GM23338 (cell line): ENCODE measurements at regions not wholly inside any gene's neighbourhood (a gene's known extent, or its start where the extent isn't known, plus 50 kb on each side); places are given as distances from the start of the nearest gene placed in this dataset.

ENCODE experiments used
- ATAC-seq: fragments of 200-7000 bp; cut with Tn5 transposase; 3 replicates; pipeline ENCODE4 v1.9.1; 2020
- DNase-seq: peaks from one replicate; pipeline ENCODE4 v3.0.0-alpha.2; 2015; ENCODE audit warnings: low spot score
- H2AFZ ChIP-seq: fragments of 200-600 bp; sonication (generic); 2 replicates; pipeline ENCODE4 v1.8.0; 2016; ENCODE audit warnings: antibody characterized with exemption, mild to moderate bottlenecking, moderate library complexity
- H3F3A ChIP-seq: fragments of 200-600 bp; sonication (generic); replicated peaks from 2 replicates; pipeline ENCODE4 v1.8.0; 2017; ENCODE audit warnings: antibody characterized with exemption, mixed run types, low read depth
- H3K27ac ChIP-seq: fragments of 200-600 bp; sonication (generic); 2 replicates; pipeline ENCODE4 v1.6.1; 2016; ENCODE audit warnings: low read depth
- H3K27me3 ChIP-seq: fragments of 200-600 bp; sonication (generic); 2 replicates; pipeline ENCODE4 v1.8.0; 2016; ENCODE audit warnings: mild to moderate bottlenecking, mixed run types, moderate library complexity; ENCODE audit not compliant: insufficient read depth
- H3K36me3 ChIP-seq: fragments of 200-600 bp; sonication (generic); 2 replicates; pipeline ENCODE4 v1.8.0; 2016; ENCODE audit warnings: mild to moderate bottlenecking; ENCODE audit not compliant: insufficient read depth
- H3K4me1 ChIP-seq: fragments of 200-600 bp; sonication (generic); 2 replicates; pipeline ENCODE4 v1.8.0; 2016; ENCODE audit warnings: mild to moderate bottlenecking, moderate library complexity; ENCODE audit not compliant: insufficient read depth
- H3K4me2 ChIP-seq: fragments of 200-600 bp; sonication (generic); 2 replicates; pipeline ENCODE4 v1.7.1; 2017; ENCODE audit warnings: mixed run types
- H3K4me3 ChIP-seq: fragments of 200-600 bp; sonication (generic); 2 replicates; pipeline ENCODE4 v1.6.1; 2016; ENCODE audit warnings: mixed run types
- H3K79me2 ChIP-seq: fragments of 200-600 bp; sonication (generic); replicated peaks from 2 replicates; pipeline ENCODE4 v1.8.0; 2017; ENCODE audit warnings: mild to moderate bottlenecking; ENCODE audit not compliant: insufficient read depth
- H3K9me2 ChIP-seq: fragments of 200-600 bp; sonication (generic); 2 replicates; pipeline ENCODE4 v1.8.0; 2017; ENCODE audit not compliant: insufficient read depth
- H4K20me1 ChIP-seq: fragments of 200-600 bp; sonication (generic); replicated peaks from 2 replicates; pipeline ENCODE4 v1.8.0; 2017; ENCODE audit warnings: mild to moderate bottlenecking; ENCODE audit not compliant: insufficient read depth
- H3K27ac Mint-ChIP-seq: 2 replicates; pipeline ENCODE4 v1.8.0; 2020; ENCODE audit warnings: inconsistent platforms, mild to moderate bottlenecking, moderate library complexity, mixed read lengths
- H3K27me3 Mint-ChIP-seq: 3 replicates; pipeline ENCODE4 v1.8.0; 2022; ENCODE audit warnings: low read depth, mild to moderate bottlenecking, moderate library complexity, mixed read lengths, inconsistent platforms; ENCODE audit not compliant: insufficient read depth, poor library complexity
- H3K36me3 Mint-ChIP-seq: 3 replicates; pipeline ENCODE4 v1.8.0; 2021; ENCODE audit warnings: low read depth, mild to moderate bottlenecking, inconsistent platforms, moderate library complexity, mixed read lengths
- H3K4me1 Mint-ChIP-seq: 3 replicates; pipeline ENCODE4 v1.8.0; 2020; ENCODE audit warnings: mild to moderate bottlenecking, inconsistent platforms, mixed read lengths
- H3K4me3 Mint-ChIP-seq: 3 replicates; pipeline ENCODE4 v1.8.0; 2021; ENCODE audit warnings: moderate library complexity, mild to moderate bottlenecking, inconsistent platforms, mixed read lengths
- H3K9me3 Mint-ChIP-seq: 3 replicates; pipeline ENCODE4 v1.8.0; 2020; ENCODE audit warnings: moderate library complexity, mild to moderate bottlenecking, inconsistent platforms, mixed read lengths
- CREB1 ChIP-seq: fragments of 250-450 bp; sonication (Bioruptor Pico); IDR thresholded peaks from 2 replicates; pipeline ENCODE4 v1.5.0; 2020; ENCODE audit warnings: low read depth, mild to moderate bottlenecking, moderate library complexity
- EZH2 ChIP-seq: fragments of 200-600 bp; sonication (generic); IDR thresholded peaks from one replicate; pipeline ENCODE4 v1.8.0; 2017; ENCODE audit warnings: antibody characterized with exemption, mild to moderate bottlenecking, low read depth; ENCODE audit not compliant: unreplicated experiment
- EZH2phosphoT487 ChIP-seq: fragments of 200-600 bp; sonication (generic); IDR thresholded peaks from one replicate; pipeline ENCODE4 v1.8.1; 2018; ENCODE audit warnings: antibody characterized with exemption; ENCODE audit not compliant: unreplicated experiment
- JUNB ChIP-seq: IDR thresholded peaks from one replicate; pipeline ENCODE4 v1.6.1; 2016; ENCODE audit warnings: antibody characterized with exemption; ENCODE audit not compliant: unreplicated experiment
- NANOG ChIP-seq: IDR thresholded peaks from 2 replicates; pipeline ENCODE4 v1.6.1; 2016; ENCODE audit warnings: antibody characterized with exemption, borderline replicate concordance
- POLR2AphosphoS5 ChIP-seq: IDR thresholded peaks from 2 replicates; pipeline ENCODE4 v1.6.1; 2016; ENCODE audit warnings: antibody characterized with exemption, low read depth
- STAT1 ChIP-seq: IDR thresholded peaks from one replicate; pipeline ENCODE4 v1.6.1; 2016; ENCODE audit warnings: antibody characterized with exemption; ENCODE audit not compliant: unreplicated experiment
- ZNF114 ChIP-seq: fragments of 250-450 bp; sonication (Bioruptor Pico); IDR thresholded peaks from 2 replicates; pipeline ENCODE4 v1.5.0; 2020; ENCODE audit warnings: mild to moderate bottlenecking, moderate library complexity
- ZNF331 ChIP-seq: fragments of 250-450 bp; sonication (Bioruptor Pico); IDR thresholded peaks from 2 replicates; pipeline ENCODE4 v1.5.0; 2020; ENCODE audit warnings: low read depth, mild to moderate bottlenecking, moderate library complexity
- TF ChIP-seq, protein P1 (sequence below): IDR thresholded peaks from 2 replicates; pipeline ENCODE4 v1.6.1; 2016; ENCODE audit warnings: antibody characterized with exemption
- TF ChIP-seq, protein P2 (sequence below): IDR thresholded peaks from one replicate; pipeline ENCODE4 v1.6.1; 2018; ENCODE audit warnings: antibody characterized with exemption; ENCODE audit not compliant: unreplicated experiment
- TF ChIP-seq, protein P3 (sequence below), 2 experiments: fragments of 200-600 bp in 1 of 2; sonication (generic) in 1 of 2; conservative IDR thresholded peaks; 2 replicates each; pipeline versions ENCODE4 v1.5.1 to v1.6.1; 2016 to 2017; ENCODE audit warnings: antibody characterized with exemption in 2 of 2, low read depth in 2 of 2, mild to moderate bottlenecking in 2 of 2, moderate library complexity in 1 of 2

GRCh38 chr11:112748713-112749543 is 212.3 kb upstream of the NCAM1 start (continued):
- TF ChIP-seq, protein P1, sequence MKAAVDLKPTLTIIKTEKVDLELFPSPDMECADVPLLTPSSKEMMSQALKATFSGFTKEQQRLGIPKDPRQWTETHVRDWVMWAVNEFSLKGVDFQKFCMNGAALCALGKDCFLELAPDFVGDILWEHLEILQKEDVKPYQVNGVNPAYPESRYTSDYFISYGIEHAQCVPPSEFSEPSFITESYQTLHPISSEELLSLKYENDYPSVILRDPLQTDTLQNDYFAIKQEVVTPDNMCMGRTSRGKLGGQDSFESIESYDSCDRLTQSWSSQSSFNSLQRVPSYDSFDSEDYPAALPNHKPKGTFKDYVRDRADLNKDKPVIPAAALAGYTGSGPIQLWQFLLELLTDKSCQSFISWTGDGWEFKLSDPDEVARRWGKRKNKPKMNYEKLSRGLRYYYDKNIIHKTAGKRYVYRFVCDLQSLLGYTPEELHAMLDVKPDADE: no peak
- TF ChIP-seq, protein P2, sequence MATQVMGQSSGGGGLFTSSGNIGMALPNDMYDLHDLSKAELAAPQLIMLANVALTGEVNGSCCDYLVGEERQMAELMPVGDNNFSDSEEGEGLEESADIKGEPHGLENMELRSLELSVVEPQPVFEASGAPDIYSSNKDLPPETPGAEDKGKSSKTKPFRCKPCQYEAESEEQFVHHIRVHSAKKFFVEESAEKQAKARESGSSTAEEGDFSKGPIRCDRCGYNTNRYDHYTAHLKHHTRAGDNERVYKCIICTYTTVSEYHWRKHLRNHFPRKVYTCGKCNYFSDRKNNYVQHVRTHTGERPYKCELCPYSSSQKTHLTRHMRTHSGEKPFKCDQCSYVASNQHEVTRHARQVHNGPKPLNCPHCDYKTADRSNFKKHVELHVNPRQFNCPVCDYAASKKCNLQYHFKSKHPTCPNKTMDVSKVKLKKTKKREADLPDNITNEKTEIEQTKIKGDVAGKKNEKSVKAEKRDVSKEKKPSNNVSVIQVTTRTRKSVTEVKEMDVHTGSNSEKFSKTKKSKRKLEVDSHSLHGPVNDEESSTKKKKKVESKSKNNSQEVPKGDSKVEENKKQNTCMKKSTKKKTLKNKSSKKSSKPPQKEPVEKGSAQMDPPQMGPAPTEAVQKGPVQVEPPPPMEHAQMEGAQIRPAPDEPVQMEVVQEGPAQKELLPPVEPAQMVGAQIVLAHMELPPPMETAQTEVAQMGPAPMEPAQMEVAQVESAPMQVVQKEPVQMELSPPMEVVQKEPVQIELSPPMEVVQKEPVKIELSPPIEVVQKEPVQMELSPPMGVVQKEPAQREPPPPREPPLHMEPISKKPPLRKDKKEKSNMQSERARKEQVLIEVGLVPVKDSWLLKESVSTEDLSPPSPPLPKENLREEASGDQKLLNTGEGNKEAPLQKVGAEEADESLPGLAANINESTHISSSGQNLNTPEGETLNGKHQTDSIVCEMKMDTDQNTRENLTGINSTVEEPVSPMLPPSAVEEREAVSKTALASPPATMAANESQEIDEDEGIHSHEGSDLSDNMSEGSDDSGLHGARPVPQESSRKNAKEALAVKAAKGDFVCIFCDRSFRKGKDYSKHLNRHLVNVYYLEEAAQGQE: no peak
- TF ChIP-seq ZNF331 (CRISPR knock-in tag) (no peak), STAT1 (no peak), EZH2phosphoT487 (no peak), EZH2 (no peak), NANOG (no peak), ZNF114 (CRISPR knock-in tag) (no peak)
- TF ChIP-seq, protein P3, sequence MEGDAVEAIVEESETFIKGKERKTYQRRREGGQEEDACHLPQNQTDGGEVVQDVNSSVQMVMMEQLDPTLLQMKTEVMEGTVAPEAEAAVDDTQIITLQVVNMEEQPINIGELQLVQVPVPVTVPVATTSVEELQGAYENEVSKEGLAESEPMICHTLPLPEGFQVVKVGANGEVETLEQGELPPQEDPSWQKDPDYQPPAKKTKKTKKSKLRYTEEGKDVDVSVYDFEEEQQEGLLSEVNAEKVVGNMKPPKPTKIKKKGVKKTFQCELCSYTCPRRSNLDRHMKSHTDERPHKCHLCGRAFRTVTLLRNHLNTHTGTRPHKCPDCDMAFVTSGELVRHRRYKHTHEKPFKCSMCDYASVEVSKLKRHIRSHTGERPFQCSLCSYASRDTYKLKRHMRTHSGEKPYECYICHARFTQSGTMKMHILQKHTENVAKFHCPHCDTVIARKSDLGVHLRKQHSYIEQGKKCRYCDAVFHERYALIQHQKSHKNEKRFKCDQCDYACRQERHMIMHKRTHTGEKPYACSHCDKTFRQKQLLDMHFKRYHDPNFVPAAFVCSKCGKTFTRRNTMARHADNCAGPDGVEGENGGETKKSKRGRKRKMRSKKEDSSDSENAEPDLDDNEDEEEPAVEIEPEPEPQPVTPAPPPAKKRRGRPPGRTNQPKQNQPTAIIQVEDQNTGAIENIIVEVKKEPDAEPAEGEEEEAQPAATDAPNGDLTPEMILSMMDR (conservative IDR thresholded peaks at IDR 0.05; ENCODE audit: low read depth in 2 of 2): no peak

GRCh38 chr11:112751329-112751728 is 209.9 kb upstream of the NCAM1 start:
- no peaks in the 10 kb centered on the region for H3K27me3 Mint-ChIP-seq
- H3K36me3 Mint-ChIP-seq: no peaks in the 10 kb centered on the region
- Histone ChIP-seq H3F3A (no peaks in the 10 kb centered on the region), H3K4me1 (no peaks in the 10 kb centered on the region), H3K79me2 (no peaks in the 10 kb centered on the region), H3K4me2 (no peak overlapping the region), H3K27ac (no peak overlapping the region), H4K20me1 (no peaks in the 10 kb centered on the region), H3K9me2 (no peaks in the 10 kb centered on the region), H3K27me3 (no peaks in the 10 kb centered on the region), H3K36me3 (no peaks in the 10 kb centered on the region), H3K4me3 (no peak overlapping the region), H2AFZ (no peak overlapping the region)
- DNase-seq (no peak), ATAC-seq (no peak)
- peaks cover 5% of the 10 kb centered on the region; the same call in 1 of the 3 replicates for H3K4me1 Mint-ChIP-seq
- TF ChIP-seq EZH2: no peak
- TF ChIP-seq POLR2AphosphoS5: no peak
- no peak for TF ChIP-seq JUNB
- no peak for TF ChIP-seq EZH2phosphoT487
- TF ChIP-seq, protein P1: no peak
- no peak for TF ChIP-seq NANOG
- no peak for TF ChIP-seq ZNF114 (CRISPR knock-in tag)
- TF ChIP-seq, protein P2: no peak
- TF ChIP-seq CREB1 (CRISPR knock-in tag): no peak
- no peak overlapping the region for H3K27ac Mint-ChIP-seq
- H3K9me3 Mint-ChIP-seq: no peaks in the 10 kb centered on the region
- H3K4me3 Mint-ChIP-seq: no peak overlapping the region
